ENCODE measurements at regions not wholly inside any gene's neighbourhood (a gene's known extent, or its start where the extent isn't known, plus 50 kb on each side); places are given as distances from the start of the nearest gene placed in this dataset.
"Not testable (repeated sequence)": the region's sequence is repeated elsewhere in the genome, so short reads cannot be mapped to it uniquely, and the experiment has no call there.

GRCh38 chr9:72454871-72455491 is 66.4 kb upstream of the TMC1 start:
- Histone ChIP-seq H3K9me3 (ENCODE audit: insufficient read depth, low read depth) (no peaks in the 10 kb centered on the region), H3K27ac (no peak overlapping the region), H3K4me2 (no peak overlapping the region), H2AFZ (no peak overlapping the region), H3K4me1 (replicated peaks; ENCODE audit: insufficient read depth) (peaks cover 18% of the 10 kb centered on the region; the same call in 1 of the 2 replicates), H3K79me2 (ENCODE audit: low read depth) (no peaks in the 10 kb centered on the region), H3K36me3 (ENCODE audit: low read depth) (no peaks in the 10 kb centered on the region), H3K9me2 (ENCODE audit: insufficient read depth) (no peaks in the 10 kb centered on the region), H3F3A (ENCODE audit: insufficient read depth, low read depth) (peaks cover 19% of the 10 kb centered on the region; the same call in 1 of the 2 replicates), H4K20me1 (ENCODE audit: insufficient read depth) (no peaks in the 10 kb centered on the region), H3K27me3 (ENCODE audit: insufficient read depth, low read depth) (no peaks in the 10 kb centered on the region), H3K4me3 (no peak overlapping the region)
- intact Hi-C loops (cut with micrococcal nuclease; ENCODE audit: unreplicated experiment) = no loop called here
- DNase-seq = no peak
- POLR2A ChIA-PET (ENCODE audit: unreplicated experiment) = interaction anchor here (0.7 kb wide), 1 partner anchor 29 kb away, joined by 4 read pairs; no protein-coding TSS in a partner anchor
- CTCF ChIA-PET = no interaction called here
- no TSS peak for BruUV-seq (replicated peaks)
- TF ChIP-seq EZH2 (IDR thresholded peaks at IDR 0.05; ENCODE audit: low read depth) (no peak), CTCF (conservative IDR thresholded peaks at IDR 0.05) (no peak)

GRCh38 chr9:72453797-72454196 is 67.6 kb upstream of the TMC1 start:
- no peaks in the 10 kb centered on the region for H3K27me3 ChIP-seq (ENCODE audit: insufficient read depth, low read depth)
- no peaks in the 10 kb centered on the region for H3K9me2 ChIP-seq (ENCODE audit: insufficient read depth)
- peaks cover 14% of the 10 kb centered on the region; the same call in 1 of the 2 replicates for H3K4me1 ChIP-seq (replicated peaks; ENCODE audit: insufficient read depth)
- H3K4me3 ChIP-seq = no peak overlapping the region
- no peak for DNase-seq
- peaks cover 19% of the 10 kb centered on the region; the same call in 1 of the 2 replicates for H3F3A ChIP-seq (ENCODE audit: insufficient read depth, low read depth)
- H3K9me3 ChIP-seq (ENCODE audit: insufficient read depth, low read depth) = no peaks in the 10 kb centered on the region
- H3K79me2 ChIP-seq (ENCODE audit: low read depth) = no peaks in the 10 kb centered on the region
- no peaks in the 10 kb centered on the region for H4K20me1 ChIP-seq (ENCODE audit: insufficient read depth)
- BruUV-seq (replicated peaks) = no TSS peak
- no peak overlapping the region for H3K4me2 ChIP-seq
- H3K36me3 ChIP-seq (ENCODE audit: low read depth) = no peaks in the 10 kb centered on the region
- intact Hi-C loops (cut with micrococcal nuclease; ENCODE audit: unreplicated experiment) = no loop called here
- CTCF ChIA-PET = no interaction called here
- TF ChIP-seq CTCF (conservative IDR thresholded peaks at IDR 0.05) (no peak), EZH2 (IDR thresholded peaks at IDR 0.05; ENCODE audit: low read depth) (no peak)
- H2AFZ ChIP-seq = no peak overlapping the region
- POLR2A ChIA-PET (ENCODE audit: unreplicated experiment) = no interaction called here
- no peak overlapping the region for H3K27ac ChIP-seq

- not testable (repeated sequence) for H4K20me1 ChIP-seq (ENCODE audit: insufficient read depth); H3K36me3 ChIP-seq (ENCODE audit: low read depth); H3K27me3 ChIP-seq (ENCODE audit: insufficient read depth, low read depth); H3K4me3 ChIP-seq; H3K27ac ChIP-seq; H3K9me2 ChIP-seq (ENCODE audit: insufficient read depth); DNase-seq; H3K4me2 ChIP-seq; H3K9me3 ChIP-seq (ENCODE audit: insufficient read depth, low read depth); H2AFZ ChIP-seq; H3K79me2 ChIP-seq (ENCODE audit: low read depth); BruUV-seq (replicated peaks)
- intact Hi-C loops (cut with micrococcal nuclease; ENCODE audit: unreplicated experiment) = loop anchor here (10.0 kb wide), 1 partner anchor 379 kb away; no protein-coding TSS in a partner anchor
- POLR2A ChIA-PET (ENCODE audit: unreplicated experiment) = interaction anchor here (0.6 kb wide), 1 partner anchor 96 kb away, joined by 3 read pairs; no protein-coding TSS in a partner anchor
- peaks cover 37% of the 10 kb centered on the region for H3F3A ChIP-seq (ENCODE audit: insufficient read depth, low read depth)
- H3K4me1 ChIP-seq (replicated peaks; ENCODE audit: insufficient read depth) = peaks cover 36% of the 10 kb centered on the region
- CTCF ChIA-PET = interaction anchor here (0.7 kb wide), 1 partner anchor 151 kb away, joined by 8 read pairs; no protein-coding TSS in a partner anchor
Measured at GRCh38 chr9:72446241-72446640, 75.2 kb upstream of the TMC1 start.
